ENCODE measurements at regions not wholly inside any gene's neighbourhood (a gene's known extent, or its start where the extent isn't known, plus 50 kb on each side); places are given as distances from the start of the nearest gene placed in this dataset.

DNA sequence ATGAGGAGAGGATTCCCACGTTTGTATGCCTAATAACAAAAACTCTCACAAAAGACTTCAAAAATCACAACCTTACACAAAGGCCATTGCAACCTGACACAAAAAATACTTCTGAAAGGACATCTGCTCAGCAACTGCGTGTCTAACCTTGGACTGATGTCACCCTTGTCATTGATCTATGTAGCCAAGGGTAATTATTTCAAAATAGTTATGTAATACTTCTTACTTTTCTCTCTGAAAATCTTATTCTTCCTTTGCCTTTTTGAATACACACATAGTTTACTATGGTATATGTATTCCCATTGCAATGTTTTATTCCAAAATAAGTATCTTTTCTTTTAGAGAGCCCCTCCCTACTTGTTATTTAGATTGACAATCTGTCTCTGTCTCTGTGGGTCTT lies 355.3 kb downstream of the MSX2 start:
- H3K27ac ChIP-seq (ENCODE audit: low read depth, low read length), result no peak overlapping the region
- H3K27ac Mint-ChIP-seq, result no peak overlapping the region
- H3K4me1 Mint-ChIP-seq, result no peaks in the 10 kb centered on the region
- H3K9me3 ChIP-seq (ENCODE audit: control insufficient read depth in 2 of 3, low read length in 3 of 3), result no peaks in the 10 kb centered on the region
- no peak overlapping the region for H3K4me3 ChIP-seq (ENCODE audit: low read length)
- DNase-seq (no peak), ATAC-seq (no peak)
- ChIA-PET CTCF (no interaction called here), POLR2A (no interaction called here)
- peaks cover 0 to 8% (median 5%) of the 10 kb centered on the region in 5 donors for H3K27me3 Mint-ChIP-seq
- no peaks in the 10 kb centered on the region for H3K36me3 ChIP-seq (ENCODE audit: control insufficient read depth in 2 of 3, insufficient read depth in 3 of 3, low read length in 3 of 3)
- peaks cover 0 to 2% (median 0%) of the 10 kb centered on the region in 11 donors for H3K9me3 Mint-ChIP-seq
- no peaks in the 10 kb centered on the region for H3K27me3 ChIP-seq (ENCODE audit: control insufficient read depth in 2 of 2, insufficient read depth in 2 of 2, low read length in 2 of 2)
- H3K36me3 Mint-ChIP-seq, result no peaks in the 10 kb centered on the region
- intact Hi-C loops (cut with micrococcal nuclease), result no loop called here
- no peak overlapping the region for H3K4me3 Mint-ChIP-seq
- no peaks in the 10 kb centered on the region for H3K4me1 ChIP-seq (ENCODE audit: control insufficient read depth in 2 of 2, insufficient read depth in 2 of 2, low read length in 2 of 2)

DNA sequence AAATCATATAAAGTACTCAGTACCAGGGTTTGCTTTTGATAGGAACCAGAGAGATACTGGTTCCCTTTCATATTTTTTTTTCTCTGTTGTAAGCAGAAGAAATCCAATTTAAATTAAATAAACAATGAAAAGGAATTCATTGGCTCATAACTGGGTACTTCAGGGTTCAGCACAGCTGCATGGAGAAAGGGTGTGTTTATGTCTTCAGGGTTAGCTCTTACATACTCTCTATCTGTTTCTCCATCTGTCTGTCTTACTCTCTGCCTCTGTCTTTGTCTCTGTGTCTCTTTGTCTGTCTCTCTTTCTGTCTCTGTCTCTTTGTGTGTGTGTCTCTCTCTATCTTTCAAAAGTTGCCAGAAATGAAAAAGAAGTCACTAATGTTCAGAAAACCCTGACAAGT lies 345.9 kb downstream of the MSX2 start:
- H3K9me3 ChIP-seq (ENCODE audit: control insufficient read depth in 2 of 3, low read length in 3 of 3), result no peaks in the 10 kb centered on the region
- no peaks in the 10 kb centered on the region for H3K36me3 ChIP-seq (ENCODE audit: control insufficient read depth in 2 of 3, insufficient read depth in 3 of 3, low read length in 3 of 3)
- H3K27me3 Mint-ChIP-seq, result peaks cover 0 to 12% (median 5%) of the 10 kb centered on the region in 5 donors
- no peaks in the 10 kb centered on the region for H3K36me3 Mint-ChIP-seq
- ChIA-PET CTCF (no interaction called here), POLR2A (no interaction called here)
- H3K4me1 Mint-ChIP-seq, result peaks cover 0 to 2% (median 0%) of the 10 kb centered on the region in 7 donors
- peaks cover 0 to 6% (median 0%) of the 10 kb centered on the region in 11 donors for H3K9me3 Mint-ChIP-seq
- ATAC-seq (no peak), DNase-seq (no peak)
- no peak overlapping the region for H3K4me3 ChIP-seq (ENCODE audit: low read length)
- H3K27ac Mint-ChIP-seq, result no peak overlapping the region
- no peak overlapping the region for H3K4me3 Mint-ChIP-seq
- intact Hi-C loops (cut with micrococcal nuclease), result no loop called here
- no peaks in the 10 kb centered on the region for H3K27me3 ChIP-seq (ENCODE audit: control insufficient read depth in 2 of 2, insufficient read depth in 2 of 2, low read length in 2 of 2)
- no peak overlapping the region for H3K27ac ChIP-seq (ENCODE audit: low read depth, low read length)
- H3K4me1 ChIP-seq (ENCODE audit: control insufficient read depth in 2 of 2, insufficient read depth in 2 of 2, low read length in 2 of 2), result no peaks in the 10 kb centered on the region

DNA sequence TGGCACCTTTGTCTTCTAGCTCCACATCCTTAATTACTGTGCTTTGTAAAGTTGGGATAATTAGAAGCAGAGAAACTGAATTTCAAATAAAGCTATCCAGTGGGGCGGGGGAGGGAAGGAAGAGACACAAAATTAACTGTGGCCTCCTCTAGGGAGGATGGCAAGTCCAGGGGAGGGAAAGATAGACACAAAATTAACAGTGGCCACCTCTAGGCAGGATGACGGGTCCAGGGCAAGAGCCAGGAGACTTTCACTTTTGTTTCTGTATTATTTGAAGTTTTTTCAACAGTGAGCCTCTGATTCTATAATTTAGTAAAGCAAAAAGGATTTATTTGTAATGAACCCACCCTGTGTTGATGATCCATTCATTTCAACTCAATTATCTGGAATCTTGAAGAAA lies 335.9 kb downstream of the MSX2 start:
- Mint-ChIP-seq H3K9me3 (peaks cover 0 to 3% (median 0%) of the 10 kb centered on the region in 11 donors), H3K4me3 (peak overlapping the region; percentile 60 to 90 (median 79)), H3K27me3 (peaks cover 4 to 29% (median 9%) of the 10 kb centered on the region in 5 donors), H3K36me3 (no peaks in the 10 kb centered on the region), H3K4me1 (peaks cover 0 to 20% (median 7%) of the 10 kb centered on the region in 7 donors), H3K27ac (peak overlapping the region in 5 of 9 donors; percentile 4 to 88 (median 50))
- DNase-seq, result no peak
- H3K4me1 ChIP-seq (ENCODE audit: control insufficient read depth in 2 of 2, insufficient read depth in 2 of 2, low read length in 2 of 2), result no peaks in the 10 kb centered on the region
- ChIA-PET POLR2A (no interaction called here), CTCF (no interaction called here)
- no peak overlapping the region for H3K27ac ChIP-seq (ENCODE audit: low read depth, low read length)
- intact Hi-C loops (cut with micrococcal nuclease), result no loop called here
- H3K4me3 ChIP-seq (ENCODE audit: low read length), result peak overlapping the region; percentile 31
- H3K27me3 ChIP-seq (ENCODE audit: control insufficient read depth in 2 of 2, insufficient read depth in 2 of 2, low read length in 2 of 2), result no peaks in the 10 kb centered on the region
- no peaks in the 10 kb centered on the region for H3K9me3 ChIP-seq (ENCODE audit: control insufficient read depth in 2 of 3, low read length in 3 of 3)
- H3K36me3 ChIP-seq (ENCODE audit: control insufficient read depth in 2 of 3, insufficient read depth in 3 of 3, low read length in 3 of 3), result no peaks in the 10 kb centered on the region
- ATAC-seq, result no peak

DNA sequence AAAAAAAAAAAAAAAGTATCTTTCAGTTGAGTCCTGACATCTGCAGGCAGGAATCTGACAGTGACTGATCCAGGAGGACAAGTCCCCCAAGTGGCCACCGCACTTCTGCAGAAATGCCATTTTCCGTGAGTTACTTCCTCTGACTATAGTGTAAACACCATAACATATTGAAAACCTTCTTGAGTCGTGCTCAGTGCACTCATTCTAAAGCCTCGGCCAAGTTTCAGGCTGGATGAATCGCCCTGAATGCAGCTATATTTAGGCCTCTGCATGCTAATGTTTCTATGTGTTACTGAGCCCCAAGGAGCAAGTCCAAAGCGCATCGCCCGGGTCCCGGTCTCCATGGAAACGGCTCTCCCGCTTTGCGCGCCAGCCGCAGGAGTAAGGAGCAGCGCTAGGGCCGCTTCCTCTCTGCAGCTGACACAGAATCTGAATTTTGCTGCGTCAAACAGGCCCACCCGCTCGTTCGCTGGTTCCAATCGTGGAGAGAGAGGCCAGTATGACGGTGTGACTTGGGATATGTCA lies 335.4 kb downstream of the MSX2 start:
- Histone ChIP-seq H3K27ac (ENCODE audit: low read depth, low read length) (no peak overlapping the region), H3K36me3 (ENCODE audit: control insufficient read depth in 2 of 3, insufficient read depth in 3 of 3, low read length in 3 of 3) (no peaks in the 10 kb centered on the region), H3K27me3 (ENCODE audit: control insufficient read depth in 2 of 2, insufficient read depth in 2 of 2, low read length in 2 of 2) (no peaks in the 10 kb centered on the region), H3K4me3 (ENCODE audit: low read length) (peak overlapping the region; percentile 31), H3K9me3 (ENCODE audit: control insufficient read depth in 2 of 3, low read length in 3 of 3) (no peaks in the 10 kb centered on the region), H3K4me1 (ENCODE audit: control insufficient read depth in 2 of 2, insufficient read depth in 2 of 2, low read length in 2 of 2) (no peaks in the 10 kb centered on the region)
- CTCF ChIA-PET, result no interaction called here
- H3K4me1 Mint-ChIP-seq, result peaks cover 0 to 20% (median 7%) of the 10 kb centered on the region in 7 donors
- peak in 1 of 9 donors; percentile 24 for DNase-seq
- H3K27ac Mint-ChIP-seq, result peak overlapping the region in 5 of 9 donors; percentile 4 to 88 (median 50)
- H3K9me3 Mint-ChIP-seq, result peaks cover 0 to 3% (median 0%) of the 10 kb centered on the region in 11 donors
- intact Hi-C loops (cut with micrococcal nuclease), result loop anchor here in 1 of 2 donors (5.0 kb wide), 1 partner anchor 62 kb away; no protein-coding TSS in a partner anchor
- no peak for ATAC-seq
- H3K27me3 Mint-ChIP-seq, result peaks cover 4 to 29% (median 9%) of the 10 kb centered on the region in 5 donors
- H3K36me3 Mint-ChIP-seq, result no peaks in the 10 kb centered on the region
- peak overlapping the region; percentile 60 to 90 (median 79) for H3K4me3 Mint-ChIP-seq
- POLR2A ChIA-PET, result no interaction called here

DNA sequence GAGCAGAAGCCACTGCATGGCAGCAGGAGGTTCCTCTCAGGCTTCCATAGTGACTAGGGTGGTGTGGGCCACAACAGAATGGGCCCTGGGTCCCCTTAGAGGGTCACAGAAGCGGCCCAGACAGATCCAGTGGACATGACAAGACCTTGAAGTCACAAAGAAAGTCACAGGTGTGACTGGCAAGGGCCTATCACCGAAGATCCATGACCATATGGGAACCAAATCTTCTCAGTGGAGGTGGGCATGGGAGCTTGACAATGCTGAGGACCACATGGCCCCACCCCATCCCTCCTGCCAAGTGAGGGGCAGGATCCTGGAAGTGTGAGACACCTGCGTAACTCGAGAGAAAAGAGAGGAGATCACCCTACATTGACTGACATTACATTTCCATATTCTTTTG lies 332.4 kb downstream of the MSX2 start:
- POLR2A ChIA-PET, result no interaction called here
- Histone ChIP-seq H3K36me3 (ENCODE audit: control insufficient read depth in 2 of 3, insufficient read depth in 3 of 3, low read length in 3 of 3) (no peaks in the 10 kb centered on the region), H3K4me1 (ENCODE audit: control insufficient read depth in 2 of 2, insufficient read depth in 2 of 2, low read length in 2 of 2) (no peaks in the 10 kb centered on the region), H3K27ac (ENCODE audit: low read depth, low read length) (no peak overlapping the region), H3K9me3 (ENCODE audit: control insufficient read depth in 2 of 3, low read length in 3 of 3) (no peaks in the 10 kb centered on the region), H3K27me3 (ENCODE audit: control insufficient read depth in 2 of 2, insufficient read depth in 2 of 2, low read length in 2 of 2) (no peaks in the 10 kb centered on the region), H3K4me3 (ENCODE audit: low read length) (no peak overlapping the region)
- H3K27ac Mint-ChIP-seq, result no peak overlapping the region
- ATAC-seq (no peak), DNase-seq (no peak)
- H3K27me3 Mint-ChIP-seq, result peaks cover 8 to 22% (median 17%) of the 10 kb centered on the region in 5 donors
- intact Hi-C loops (cut with micrococcal nuclease), result loop anchor here in 1 of 2 donors (5.0 kb wide), 1 partner anchor 60 kb away; no protein-coding TSS in a partner anchor
- H3K4me3 Mint-ChIP-seq, result no peak overlapping the region
- H3K4me1 Mint-ChIP-seq, result peaks cover 0 to 20% (median 7%) of the 10 kb centered on the region in 7 donors
- no peaks in the 10 kb centered on the region for H3K36me3 Mint-ChIP-seq
- peaks cover 0 to 3% (median 0%) of the 10 kb centered on the region in 11 donors for H3K9me3 Mint-ChIP-seq
- CTCF ChIA-PET, result no interaction called here

DNA sequence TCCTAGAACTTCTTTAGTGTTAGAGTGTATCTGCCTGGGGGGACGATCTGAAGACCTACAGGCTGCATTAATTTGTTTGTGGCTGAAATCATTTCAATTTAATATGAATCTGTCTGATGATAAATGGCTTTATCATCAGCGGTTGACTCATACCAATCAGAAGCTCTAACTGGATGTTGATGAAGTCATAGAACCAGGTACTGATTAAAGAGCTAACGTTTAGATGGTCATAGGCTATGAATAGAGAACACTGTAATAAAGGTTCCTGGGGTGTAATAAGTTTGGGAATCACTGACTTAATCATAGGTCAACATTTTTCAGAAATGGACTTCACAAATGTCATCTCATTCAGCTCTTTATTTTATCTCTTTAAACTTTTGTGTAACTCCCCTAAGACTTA lies 329.9 kb downstream of the MSX2 start:
- H3K9me3 Mint-ChIP-seq, result peaks cover 0 to 1% (median 0%) of the 10 kb centered on the region in 11 donors
- DNase-seq (no peak), ATAC-seq (no peak)
- Histone ChIP-seq H3K9me3 (ENCODE audit: control insufficient read depth in 2 of 3, low read length in 3 of 3) (no peaks in the 10 kb centered on the region), H3K27me3 (ENCODE audit: control insufficient read depth in 2 of 2, insufficient read depth in 2 of 2, low read length in 2 of 2) (no peaks in the 10 kb centered on the region), H3K4me1 (ENCODE audit: control insufficient read depth in 2 of 2, insufficient read depth in 2 of 2, low read length in 2 of 2) (no peaks in the 10 kb centered on the region), H3K27ac (ENCODE audit: low read depth, low read length) (no peak overlapping the region), H3K4me3 (ENCODE audit: low read length) (no peak overlapping the region), H3K36me3 (ENCODE audit: control insufficient read depth in 2 of 3, insufficient read depth in 3 of 3, low read length in 3 of 3) (no peaks in the 10 kb centered on the region)
- no peaks in the 10 kb centered on the region for H3K36me3 Mint-ChIP-seq
- H3K27ac Mint-ChIP-seq, result no peak overlapping the region
- no peak overlapping the region for H3K4me3 Mint-ChIP-seq
- H3K27me3 Mint-ChIP-seq, result peaks cover 12 to 26% (median 17%) of the 10 kb centered on the region in 5 donors
- intact Hi-C loops (cut with micrococcal nuclease), result no loop called here
- CTCF ChIA-PET, result no interaction called here
- POLR2A ChIA-PET, result no interaction called here
- H3K4me1 Mint-ChIP-seq, result peaks cover 0 to 3% (median 0%) of the 10 kb centered on the region in 7 donors

DNA sequence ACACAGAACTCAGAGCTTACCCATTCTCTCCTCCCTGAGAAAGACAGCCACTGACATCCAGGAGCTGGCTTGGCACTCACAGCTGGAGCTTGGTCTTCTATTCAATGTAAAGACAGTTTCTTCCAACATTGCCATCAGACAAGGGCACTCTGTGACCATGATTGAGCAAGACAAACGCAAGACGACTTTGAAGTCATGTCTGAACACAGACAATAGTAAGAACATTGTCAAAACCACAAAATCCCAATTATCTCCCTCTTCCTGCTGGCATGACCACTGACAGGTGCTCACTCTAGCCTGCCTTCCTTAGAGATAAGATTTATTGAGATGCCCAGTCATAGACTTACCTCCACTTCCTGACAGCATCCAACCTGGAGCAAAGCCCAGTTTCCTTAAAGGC lies 328.0 kb downstream of the MSX2 start:
- ATAC-seq, result no peak
- Histone ChIP-seq H3K4me3 (ENCODE audit: low read length) (no peak overlapping the region), H3K27ac (ENCODE audit: low read depth, low read length) (no peak overlapping the region), H3K27me3 (ENCODE audit: control insufficient read depth in 2 of 2, insufficient read depth in 2 of 2, low read length in 2 of 2) (no peaks in the 10 kb centered on the region), H3K9me3 (ENCODE audit: control insufficient read depth in 2 of 3, low read length in 3 of 3) (no peaks in the 10 kb centered on the region), H3K36me3 (ENCODE audit: control insufficient read depth in 2 of 3, insufficient read depth in 3 of 3, low read length in 3 of 3) (no peaks in the 10 kb centered on the region), H3K4me1 (ENCODE audit: control insufficient read depth in 2 of 2, insufficient read depth in 2 of 2, low read length in 2 of 2) (no peaks in the 10 kb centered on the region)
- CTCF ChIA-PET, result no interaction called here
- no peaks in the 10 kb centered on the region for H3K4me1 Mint-ChIP-seq
- H3K36me3 Mint-ChIP-seq, result no peaks in the 10 kb centered on the region
- no peak for DNase-seq
- no peak overlapping the region for H3K27ac Mint-ChIP-seq
- no peak overlapping the region for H3K4me3 Mint-ChIP-seq
- H3K27me3 Mint-ChIP-seq, result peaks cover 2 to 22% (median 17%) of the 10 kb centered on the region in 5 donors
- intact Hi-C loops (cut with micrococcal nuclease), result no loop called here
- H3K9me3 Mint-ChIP-seq, result peaks cover 0 to 2% (median 0%) of the 10 kb centered on the region in 11 donors
- POLR2A ChIA-PET, result no interaction called here

Data from naive thymus-derived CD4-positive, alpha-beta T cell (primary cell).